NT2/D1 (cell line): ENCODE measurements at regions not wholly inside any gene's neighbourhood (a gene's known extent, or its start where the extent isn't known, plus 50 kb on each side); places are given as distances from the start of the nearest gene placed in this dataset.

Experiments
- SUZ12 ChIP-seq: IDR thresholded peaks from 2 replicates; pipeline ENCODE4 v1.6.1; 2011; ENCODE audit not compliant: insufficient read length, insufficient read depth; ENCODE audit errors: extremely low read depth
- YY1 ChIP-seq: IDR thresholded peaks from 2 replicates; pipeline ENCODE4 v1.6.1; 2011; ENCODE audit not compliant: insufficient read length, insufficient read depth
- ZNF274 ChIP-seq: IDR thresholded peaks from 2 replicates; pipeline ENCODE4 v1.6.1; 2011; ENCODE audit warnings: mild to moderate bottlenecking, low read depth, low read length

- no peak for TF ChIP-seq YY1
- TF ChIP-seq ZNF274, result no peak
- TF ChIP-seq SUZ12, result no peak
Measured at GRCh38 chr11:95608093-95608492, 181.5 kb downstream of the FAM76B start.
